ENCODE measurements at regions not wholly inside any gene's neighbourhood (a gene's known extent, or its start where the extent isn't known, plus 50 kb on each side); places are given as distances from the start of the nearest gene placed in this dataset.

- TF ChIP-seq CTCF (conservative IDR thresholded peaks at IDR 0.05; ENCODE audit: low read length) (no peak), EZH2phosphoT487 (IDR thresholded peaks at IDR 0.05; ENCODE audit: borderline replicate concordance) (no peak)
- H3K4me2 ChIP-seq (ENCODE audit: low read depth, low read length, poor library complexity, severe bottlenecking): no peak overlapping the region
- H3F3A ChIP-seq (ENCODE audit: low read depth): no peaks in the 10 kb centered on the region
Measured at GRCh38 chr21:29235714-29236197, 63.0 kb upstream of the BACH1 start.

GRCh38 chr21:29236201-29236600 lies 62.5 kb upstream of the BACH1 start:
- H3K36me3 ChIP-seq (ENCODE audit: insufficient read depth, low read length): no peaks in the 10 kb centered on the region
- no peaks in the 10 kb centered on the region for H3K9me2 ChIP-seq (replicated peaks; ENCODE audit: low read depth, low read length)
- H3K27me3 ChIP-seq (ENCODE audit: insufficient read depth, low read length, poor library complexity, severe bottlenecking): no peaks in the 10 kb centered on the region
- no peaks in the 10 kb centered on the region for H4K20me1 ChIP-seq (ENCODE audit: insufficient read depth, low read length, poor library complexity, severe bottlenecking)
- H3K4me3 ChIP-seq (ENCODE audit: low read length, poor library complexity, severe bottlenecking): no peak overlapping the region
- H2AFZ ChIP-seq (ENCODE audit: low read length): no peak overlapping the region; the same call in 1 of the 2 replicates
- no peaks in the 10 kb centered on the region for H3K79me2 ChIP-seq (ENCODE audit: insufficient read depth, low read length)
- peaks cover 4% of the 10 kb centered on the region for H3K4me1 ChIP-seq (ENCODE audit: insufficient read depth, low read length, poor library complexity, severe bottlenecking)
- no peak overlapping the region for H3K9ac ChIP-seq (ENCODE audit: low read depth, low read length, poor library complexity, severe bottlenecking)
- H3K4me2 ChIP-seq (ENCODE audit: low read depth, low read length, poor library complexity, severe bottlenecking): no peak overlapping the region
- H3F3A ChIP-seq (ENCODE audit: low read depth): no peaks in the 10 kb centered on the region
- H3K9me3 ChIP-seq (ENCODE audit: insufficient read depth, low read depth, low read length): no peaks in the 10 kb centered on the region
- TF ChIP-seq EZH2phosphoT487 (IDR thresholded peaks at IDR 0.05; ENCODE audit: borderline replicate concordance) (no peak), CTCF (conservative IDR thresholded peaks at IDR 0.05; ENCODE audit: low read length) (no peak)

More at GRCh38 chr21:29235714-29236197, 63.0 kb upstream of the BACH1 start:
- Histone ChIP-seq H3K4me1 (ENCODE audit: insufficient read depth, low read length, poor library complexity, severe bottlenecking) (peaks cover 4% of the 10 kb centered on the region), H3K9me2 (replicated peaks; ENCODE audit: low read depth, low read length) (no peaks in the 10 kb centered on the region), H3K79me2 (ENCODE audit: insufficient read depth, low read length) (no peaks in the 10 kb centered on the region), H3K27me3 (ENCODE audit: insufficient read depth, low read length, poor library complexity, severe bottlenecking) (no peaks in the 10 kb centered on the region), H3K9me3 (ENCODE audit: insufficient read depth, low read depth, low read length) (no peaks in the 10 kb centered on the region), H3K9ac (ENCODE audit: low read depth, low read length, poor library complexity, severe bottlenecking) (no peak overlapping the region), H3K4me3 (ENCODE audit: low read length, poor library complexity, severe bottlenecking) (no peak overlapping the region), H4K20me1 (ENCODE audit: insufficient read depth, low read length, poor library complexity, severe bottlenecking) (no peaks in the 10 kb centered on the region), H2AFZ (ENCODE audit: low read length) (no peak overlapping the region), H3K36me3 (ENCODE audit: insufficient read depth, low read length) (no peaks in the 10 kb centered on the region)

- H3K4me3 ChIP-seq (ENCODE audit: low read length, poor library complexity, severe bottlenecking): no peak overlapping the region
- TF ChIP-seq EZH2phosphoT487 (IDR thresholded peaks at IDR 0.05; ENCODE audit: borderline replicate concordance): no peak
- no peak for TF ChIP-seq CTCF (conservative IDR thresholded peaks at IDR 0.05; ENCODE audit: low read length)
Measured at GRCh38 chr21:29237110-29238052, 61.3 kb upstream of the BACH1 start.

More at GRCh38 chr21:29237110-29238052, 61.3 kb upstream of the BACH1 start:
- Histone ChIP-seq H3K9me3 (ENCODE audit: insufficient read depth, low read depth, low read length) (no peaks in the 10 kb centered on the region), H4K20me1 (ENCODE audit: insufficient read depth, low read length, poor library complexity, severe bottlenecking) (no peaks in the 10 kb centered on the region), H2AFZ (ENCODE audit: low read length) (no peak overlapping the region; the same call in 1 of the 2 replicates), H3K4me1 (ENCODE audit: insufficient read depth, low read length, poor library complexity, severe bottlenecking) (peaks cover 4% of the 10 kb centered on the region), H3K79me2 (ENCODE audit: insufficient read depth, low read length) (no peaks in the 10 kb centered on the region), H3K9ac (ENCODE audit: low read depth, low read length, poor library complexity, severe bottlenecking) (no peak overlapping the region), H3F3A (ENCODE audit: low read depth) (no peaks in the 10 kb centered on the region), H3K36me3 (ENCODE audit: insufficient read depth, low read length) (no peaks in the 10 kb centered on the region), H3K4me2 (ENCODE audit: low read depth, low read length, poor library complexity, severe bottlenecking) (no peak overlapping the region), H3K27me3 (ENCODE audit: insufficient read depth, low read length, poor library complexity, severe bottlenecking) (no peaks in the 10 kb centered on the region), H3K9me2 (replicated peaks; ENCODE audit: low read depth, low read length) (no peaks in the 10 kb centered on the region)

All from Loucy (cell line).